HG03103 (cell line): ENCODE measurements at regions not wholly inside any gene's neighbourhood (a gene's known extent, or its start where the extent isn't known, plus 50 kb on each side); places are given as distances from the start of the nearest gene placed in this dataset.

Experiments
- ATAC-seq: cut with Tn5 transposase; IDR thresholded peaks from one replicate; pipeline ENCODE4 v1.9.1; 2021; ENCODE audit warnings: low read depth; ENCODE audit not compliant: unreplicated experiment

GRCh38 chr2:118705032-118705431 is 142.4 kb downstream of the EN1 start:
- ATAC-seq = no peak

GRCh38 chr2:118699447-118700175 is 147.8 kb downstream of the EN1 start:
- ATAC-seq = no peak

- ATAC-seq = no peak
These were observed 148.9 kb downstream of the EN1 start for GRCh38 chr2:118698564-118698963.

GRCh38 chr2:118697781-118698180 is 149.7 kb downstream of the EN1 start:
- ATAC-seq = no peak

GRCh38 chr2:118696786-118697465 is 150.5 kb downstream of the EN1 start:
- ATAC-seq = no peak

GRCh38 chr2:118693287-118693822 is 154.1 kb downstream of the EN1 start:
- ATAC-seq = no peak

- ATAC-seq = no peak
These were observed 157.6 kb downstream of the EN1 start for GRCh38 chr2:118689874-118690273.

GRCh38 chr2:118689456-118689855 is 158.0 kb downstream of the EN1 start:
- ATAC-seq = no peak

GRCh38 chr2:118689033-118689432 is 158.4 kb downstream of the EN1 start:
- ATAC-seq = no peak

- ATAC-seq = no peak
These were observed 159.8 kb downstream of the EN1 start for GRCh38 chr2:118687698-118688097.

- ATAC-seq = no peak
These were observed 160.3 kb downstream of the EN1 start for GRCh38 chr2:118687192-118687591.

GRCh38 chr2:118686346-118686745 is 161.1 kb downstream of the EN1 start:
- no peak for ATAC-seq

- ATAC-seq = no peak
These were observed 164.0 kb downstream of the EN1 start for GRCh38 chr2:118683460-118683859.

- no peak for ATAC-seq
These were observed 168.5 kb downstream of the EN1 start for GRCh38 chr2:118678985-118679384.

GRCh38 chr2:118677546-118677945 is 169.9 kb downstream of the EN1 start:
- ATAC-seq = no peak

- no peak for ATAC-seq
These were observed 171.9 kb downstream of the EN1 start for GRCh38 chr2:118675531-118675930.

- no peak for ATAC-seq
These were observed 174.8 kb downstream of the EN1 start for GRCh38 chr2:118672571-118673158.

GRCh38 chr2:118671701-118672454 is 175.6 kb downstream of the EN1 start:
- ATAC-seq = no peak

GRCh38 chr2:118670838-118671237 is 176.6 kb downstream of the EN1 start:
- no peak for ATAC-seq

- ATAC-seq = no peak
These were observed 177.2 kb downstream of the EN1 start for GRCh38 chr2:118670276-118670675.

GRCh38 chr2:118669654-118670053 is 177.8 kb downstream of the EN1 start:
- ATAC-seq = no peak
